CD14-positive monocyte (primary cell): ENCODE measurements at regions not wholly inside any gene's neighbourhood (a gene's known extent, or its start where the extent isn't known, plus 50 kb on each side); places are given as distances from the start of the nearest gene placed in this dataset.

Experiments
- DNase-seq, 3 donors: peaks; one replicate each; pipeline ENCODE4 v3.0.0-alpha.2; 2011 to 2022
- H2AFZ ChIP-seq: 2 replicates; pipeline ENCODE4 v1.6.0; 2012; ENCODE audit warnings: mild to moderate bottlenecking, low read depth, low read length, inconsistent platforms; ENCODE audit not compliant: insufficient read depth, poor library complexity, severe bottlenecking
- H3K27ac ChIP-seq, 2 donors: 1 replicate in 1 of 2; 2 replicates in 1 of 2; pipeline ENCODE4 v1.5.1; 2012 to 2013; ENCODE audit warnings: low read length in 2 of 2, control low read depth in 1 of 2, inconsistent platforms in 1 of 2, low read depth in 1 of 2, mild to moderate bottlenecking in 1 of 2
- H3K27me3 ChIP-seq, 2 donors: one replicate each; pipeline versions ENCODE4 v1.6.0 to v1.6.1; 2011 to 2013; ENCODE audit warnings: low read length in 2 of 2; ENCODE audit not compliant: control insufficient read depth in 2 of 2, insufficient read depth in 2 of 2
- H3K36me3 ChIP-seq, 2 donors: replicated peaks in 1 of 2; 1 replicate in 1 of 2; 2 replicates in 1 of 2; pipeline versions ENCODE4 v1.5.1 to v1.6.1; 2012 to 2013; ENCODE audit warnings: low read length in 2 of 2, control low read depth in 1 of 2, inconsistent platforms in 1 of 2, mild to moderate bottlenecking in 1 of 2; ENCODE audit not compliant: insufficient read depth in 2 of 2, control insufficient read depth in 1 of 2
- H3K4me1 ChIP-seq, 2 donors: 1 replicate in 1 of 2; 2 replicates in 1 of 2; pipeline versions ENCODE4 v1.5.1 to v1.6.1; 2012 to 2013; ENCODE audit warnings: low read length in 2 of 2, control low read depth in 1 of 2, inconsistent platforms in 1 of 2, mild to moderate bottlenecking in 1 of 2, moderate library complexity in 1 of 2; ENCODE audit not compliant: insufficient read depth in 2 of 2, control insufficient read depth in 1 of 2
- H3K4me2 ChIP-seq: replicated peaks from 2 replicates; pipeline ENCODE3; 2012; ENCODE audit warnings: low read length, moderate library complexity, mild to moderate bottlenecking; ENCODE audit not compliant: poor library complexity, severe bottlenecking; ENCODE audit errors: extremely low read depth
- H3K4me3 ChIP-seq, 3 experiments: fragments of 200-600 bp in 1 of 3; sonication (generic) in 1 of 3; replicated peaks in 1 of 3; 1 replicate in 2 of 3; 2 replicates in 1 of 3; pipeline ENCODE4 v1.5.1; 2011 to 2013; ENCODE audit warnings: low read length in 3 of 3, mild to moderate bottlenecking in 3 of 3, control low read depth in 2 of 3, low read depth in 2 of 3, inconsistent platforms in 1 of 3, moderate library complexity in 1 of 3
- H3K79me2 ChIP-seq: 2 replicates; pipeline ENCODE4 v1.6.0; 2012; ENCODE audit warnings: mild to moderate bottlenecking, control low read depth, inconsistent platforms, low read length, moderate library complexity; ENCODE audit not compliant: insufficient read depth
- H3K9ac ChIP-seq: 2 replicates; pipeline ENCODE4 v1.6.0; 2017; ENCODE audit warnings: low read length, mild to moderate bottlenecking; ENCODE audit not compliant: insufficient read depth, poor library complexity, severe bottlenecking
- H3K9me3 ChIP-seq, 2 donors: replicated peaks in 1 of 2; 1 replicate in 1 of 2; 2 replicates in 1 of 2; pipeline versions ENCODE4 v1.5.1 to v1.6.1; 2012 to 2013; ENCODE audit warnings: low read length in 2 of 2, control low read depth in 1 of 2; ENCODE audit not compliant: control insufficient read depth in 1 of 2, insufficient read depth in 1 of 2
- H4K20me1 ChIP-seq: 2 replicates; pipeline ENCODE4 v1.6.0; 2012; ENCODE audit warnings: mild to moderate bottlenecking, low read length, control low read depth, moderate library complexity; ENCODE audit not compliant: insufficient read depth
- H3K27ac Mint-ChIP-seq, 7 donors: one replicate each; pipeline ENCODE4 v1.8.0; 2020; ENCODE audit warnings: mild to moderate bottlenecking in 7 of 7, mixed read lengths in 7 of 7, moderate library complexity in 6 of 7, inconsistent platforms in 2 of 7
- H3K27me3 Mint-ChIP-seq, 3 donors: one replicate each; pipeline ENCODE4 v1.8.0; 2021 to 2022; ENCODE audit warnings: low read depth in 3 of 3, mild to moderate bottlenecking in 3 of 3, mixed read lengths in 3 of 3, moderate library complexity in 3 of 3, inconsistent platforms in 1 of 3
- H3K36me3 Mint-ChIP-seq, 2 donors: one replicate each; pipeline ENCODE4 v1.8.0; 2020; ENCODE audit warnings: mixed read lengths in 2 of 2, inconsistent platforms in 1 of 2, mild to moderate bottlenecking in 1 of 2
- H3K4me1 Mint-ChIP-seq: one replicate; pipeline ENCODE4 v1.8.0; 2020; ENCODE audit warnings: mild to moderate bottlenecking, mixed read lengths
- H3K4me3 Mint-ChIP-seq, 2 donors: one replicate each; pipeline ENCODE4 v1.8.0; 2020; ENCODE audit warnings: mild to moderate bottlenecking in 2 of 2, mixed read lengths in 2 of 2, moderate library complexity in 1 of 2
- H3K9me3 Mint-ChIP-seq, 7 donors: one replicate each; pipeline ENCODE4 v1.8.0; 2020 to 2022; ENCODE audit warnings: mixed read lengths in 7 of 7, mild to moderate bottlenecking in 6 of 7, moderate library complexity in 6 of 7, inconsistent platforms in 2 of 7
- WGBS: methylation state at CpG from one replicate; pipeline ENCODE4 v1.1.5; 2013; ENCODE audit warnings: missing lambda C conversion rate; ENCODE audit not compliant: insufficient coverage; 5-methylcytosine and 5-hydroxymethylcytosine counted together
- intact Hi-C, 2 donors: fragments of 100-400 bp; cut with micrococcal nuclease; formaldehyde crosslinking; loops; one replicate each; pipeline versions ENCODE4 v1.15.0 to v1.15.1; 2023
- TF ChIP-seq, protein P1 (sequence below): fragments of 200-600 bp; IDR thresholded peaks from one replicate; pipeline ENCODE4 v1.8.0; 2022; ENCODE audit warnings: antibody characterized with exemption, mild to moderate bottlenecking

DNA sequence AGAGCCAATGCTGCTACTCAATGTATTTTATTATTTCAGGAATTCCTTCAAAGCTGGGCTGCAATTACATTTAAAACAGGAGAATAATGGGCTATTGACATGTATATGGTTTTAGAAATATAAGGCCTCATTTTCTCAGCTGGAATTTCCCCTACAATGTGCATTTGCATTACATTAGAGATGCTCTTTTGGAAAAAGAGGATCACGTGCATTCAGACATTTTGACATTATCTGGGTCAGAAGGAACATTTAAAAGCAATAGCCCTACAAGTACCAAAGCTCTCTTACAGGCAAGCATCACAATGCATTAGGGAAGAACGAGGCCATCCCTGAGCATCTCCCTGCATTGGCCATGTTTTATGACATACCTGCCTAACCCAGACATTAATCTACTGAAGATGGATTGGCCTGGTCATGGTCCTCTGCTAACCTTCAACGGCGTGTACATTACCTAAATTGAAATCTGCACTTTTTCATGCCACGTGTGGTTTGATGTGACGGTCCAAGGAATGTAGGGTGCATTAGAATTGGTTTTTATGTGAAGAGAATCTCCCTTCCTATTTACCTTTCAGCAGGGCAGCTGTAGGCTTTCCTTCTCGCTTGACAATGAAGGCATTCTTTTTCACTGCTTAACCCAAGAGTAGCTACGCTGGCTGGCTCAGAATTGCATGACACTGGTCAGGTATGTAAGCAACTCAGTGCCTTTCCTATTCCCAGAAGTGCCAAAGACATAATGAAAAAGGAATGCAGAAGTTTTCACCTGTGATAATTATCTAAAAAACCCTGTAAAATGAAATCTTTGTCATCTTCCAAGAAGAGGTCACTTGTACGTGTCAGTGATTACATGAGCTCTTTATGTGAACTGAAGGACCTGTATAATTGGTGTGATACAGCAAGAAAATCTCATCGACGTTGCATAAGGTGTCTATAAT is 212.3 kb upstream of the MPDZ start:
- H4K20me1 ChIP-seq = no peaks in the 10 kb centered on the region
- H3K36me3 ChIP-seq = no peaks in the 10 kb centered on the region
- intact Hi-C loops = no loop called here
- no peak overlapping the region for H3K27ac Mint-ChIP-seq
- H3K4me3 Mint-ChIP-seq = no peak overlapping the region
- no peaks in the 10 kb centered on the region for H3K4me1 ChIP-seq
- H3K27me3 ChIP-seq = no peaks in the 10 kb centered on the region
- no peak for DNase-seq
- H3K4me2 ChIP-seq = no peak overlapping the region
- TF ChIP-seq, protein P1, sequence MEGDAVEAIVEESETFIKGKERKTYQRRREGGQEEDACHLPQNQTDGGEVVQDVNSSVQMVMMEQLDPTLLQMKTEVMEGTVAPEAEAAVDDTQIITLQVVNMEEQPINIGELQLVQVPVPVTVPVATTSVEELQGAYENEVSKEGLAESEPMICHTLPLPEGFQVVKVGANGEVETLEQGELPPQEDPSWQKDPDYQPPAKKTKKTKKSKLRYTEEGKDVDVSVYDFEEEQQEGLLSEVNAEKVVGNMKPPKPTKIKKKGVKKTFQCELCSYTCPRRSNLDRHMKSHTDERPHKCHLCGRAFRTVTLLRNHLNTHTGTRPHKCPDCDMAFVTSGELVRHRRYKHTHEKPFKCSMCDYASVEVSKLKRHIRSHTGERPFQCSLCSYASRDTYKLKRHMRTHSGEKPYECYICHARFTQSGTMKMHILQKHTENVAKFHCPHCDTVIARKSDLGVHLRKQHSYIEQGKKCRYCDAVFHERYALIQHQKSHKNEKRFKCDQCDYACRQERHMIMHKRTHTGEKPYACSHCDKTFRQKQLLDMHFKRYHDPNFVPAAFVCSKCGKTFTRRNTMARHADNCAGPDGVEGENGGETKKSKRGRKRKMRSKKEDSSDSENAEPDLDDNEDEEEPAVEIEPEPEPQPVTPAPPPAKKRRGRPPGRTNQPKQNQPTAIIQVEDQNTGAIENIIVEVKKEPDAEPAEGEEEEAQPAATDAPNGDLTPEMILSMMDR = no peak
- WGBS = 75% methylated on average over 1 of the region's 11 CpGs
- no peak overlapping the region for H3K27ac ChIP-seq
- H3K27me3 Mint-ChIP-seq = no peaks in the 10 kb centered on the region
- H3K4me1 Mint-ChIP-seq = no peaks in the 10 kb centered on the region
- H3K9me3 ChIP-seq = no peaks in the 10 kb centered on the region
- no peaks in the 10 kb centered on the region for H3K36me3 Mint-ChIP-seq
- H2AFZ ChIP-seq = no peak overlapping the region
- H3K9ac ChIP-seq = no peak overlapping the region
- H3K9me3 Mint-ChIP-seq = peaks cover 0 to 4% (median 0%) of the 10 kb centered on the region in 7 donors
- H3K79me2 ChIP-seq = no peaks in the 10 kb centered on the region
- H3K4me3 ChIP-seq = no peak overlapping the region

DNA sequence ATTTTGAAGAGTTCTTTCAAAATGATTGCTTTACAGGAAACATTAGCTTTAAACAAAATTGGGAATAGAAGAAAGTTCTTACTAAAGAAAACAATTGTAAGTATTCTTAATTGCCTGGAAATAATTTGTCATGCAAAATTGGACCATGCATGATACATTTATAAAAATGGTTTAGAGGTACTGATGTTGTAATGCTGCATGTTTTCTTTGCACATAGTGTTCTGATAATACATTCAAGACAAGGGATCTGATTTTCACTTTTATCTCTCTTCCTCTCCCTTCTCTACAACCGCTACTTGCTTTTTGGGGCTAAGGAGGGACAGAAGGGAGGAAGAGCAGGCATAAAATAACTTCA is 211.6 kb upstream of the MPDZ start:
- H3K79me2 ChIP-seq = no peaks in the 10 kb centered on the region
- H3K9me3 ChIP-seq = no peaks in the 10 kb centered on the region
- no peaks in the 10 kb centered on the region for H3K27me3 ChIP-seq
- Mint-ChIP-seq H3K4me3 (no peak overlapping the region), H3K4me1 (no peaks in the 10 kb centered on the region), H3K27ac (no peak overlapping the region), H3K27me3 (no peaks in the 10 kb centered on the region), H3K36me3 (no peaks in the 10 kb centered on the region), H3K9me3 (peaks cover 0 to 4% (median 0%) of the 10 kb centered on the region in 7 donors)
- no peak overlapping the region for H2AFZ ChIP-seq
- H3K27ac ChIP-seq = no peak overlapping the region
- WGBS = no CpG with 5 or more reads among the region's 1 CpG
- no peak overlapping the region for H3K4me2 ChIP-seq
- no peak overlapping the region for H3K9ac ChIP-seq
- intact Hi-C loops = no loop called here
- DNase-seq = no peak
- H3K4me3 ChIP-seq = no peak overlapping the region
- no peaks in the 10 kb centered on the region for H3K36me3 ChIP-seq
- H4K20me1 ChIP-seq = no peaks in the 10 kb centered on the region
- TF ChIP-seq, protein P1 = no peak
- H3K4me1 ChIP-seq = no peaks in the 10 kb centered on the region
